SU-DHL-6 (cell line): ENCODE measurements at regions not wholly inside any gene's neighbourhood (a gene's known extent, or its start where the extent isn't known, plus 50 kb on each side); places are given as distances from the start of the nearest gene placed in this dataset.

Experiments
- H2AFZ ChIP-seq: fragments of 200-600 bp; sonication (generic); 2 replicates; pipeline ENCODE4 v1.6.1; 2014; ENCODE audit warnings: low read depth, mild to moderate bottlenecking, moderate library complexity, mixed read lengths, antibody characterized with exemption, low read length; ENCODE audit not compliant: severe bottlenecking
- H3F3A ChIP-seq: fragments of 200-600 bp; shearing (Covaris generic); 2 replicates; pipeline ENCODE4 v1.6.0; 2016; ENCODE audit warnings: antibody characterized with exemption, mild to moderate bottlenecking; ENCODE audit not compliant: insufficient read depth
- H3K27ac ChIP-seq: fragments of 200-600 bp; sonication (generic); 2 replicates; pipeline ENCODE4 v1.5.1; 2016; ENCODE audit warnings: low read depth, mild to moderate bottlenecking, low read length, moderate library complexity, mixed read lengths
- H3K27me3 ChIP-seq: fragments of 200-600 bp; sonication (generic), shearing (Covaris generic); 2 replicates; pipeline ENCODE4 v1.6.0; 2014; ENCODE audit warnings: mild to moderate bottlenecking, low read length
- H3K36me3 ChIP-seq: fragments of 200-600 bp; sonication (generic); 2 replicates; pipeline ENCODE4 v1.6.1; 2014; ENCODE audit warnings: mild to moderate bottlenecking, low read length, mixed read lengths
- H3K4me2 ChIP-seq: fragments of 300-600, 200-600 bp; shearing (Covaris generic), sonication (generic); 2 replicates; pipeline ENCODE4 v1.6.0; 2014; ENCODE audit warnings: low read length, low read depth, mild to moderate bottlenecking; ENCODE audit not compliant: poor library complexity, severe bottlenecking
- H3K4me3 ChIP-seq: fragments of 200-600 bp; sonication (generic); 2 replicates; pipeline ENCODE4 v1.5.1; 2014; ENCODE audit warnings: antibody characterized with exemption, low read length, mild to moderate bottlenecking, mixed read lengths; ENCODE audit not compliant: insufficient read depth, poor library complexity, severe bottlenecking
- H3K79me2 ChIP-seq: fragments of 200-600 bp; sonication (generic); 2 replicates; pipeline ENCODE4 v1.6.1; 2014; ENCODE audit warnings: mild to moderate bottlenecking, low read length, moderate library complexity; ENCODE audit not compliant: insufficient read depth
- H3K9ac ChIP-seq: fragments of 200-600 bp; sonication (generic); 2 replicates; pipeline ENCODE4 v1.7.0; 2014; ENCODE audit warnings: mild to moderate bottlenecking, low read length
- H3K9me2 ChIP-seq: fragments of 200-600 bp; sonication (generic); replicated peaks from 2 replicates; pipeline ENCODE4 v1.6.1; 2014; ENCODE audit warnings: low read length; ENCODE audit not compliant: insufficient read depth
- H3K9me3 ChIP-seq: fragments of 200-600 bp; sonication (generic); 2 replicates; pipeline ENCODE4 v1.6.1; 2014; ENCODE audit warnings: low read length, mixed read lengths; ENCODE audit not compliant: insufficient read depth
- H4K20me1 ChIP-seq: fragments of 200-600 bp; sonication (generic); 2 replicates; pipeline ENCODE4 v1.6.1; 2014; ENCODE audit warnings: low read depth, mild to moderate bottlenecking, antibody characterized with exemption, low read length, moderate library complexity, mixed read lengths
- CTCF ChIP-seq: fragments of 200-600 bp; sonication (generic); IDR thresholded peaks from one replicate; pipeline ENCODE4 v1.5.1; 2017; ENCODE audit warnings: antibody characterized with exemption, mild to moderate bottlenecking, low read length, moderate library complexity; ENCODE audit not compliant: insufficient read depth, poor library complexity, severe bottlenecking
- EZH2phosphoT487 ChIP-seq: fragments of 200-600 bp; sonication (generic), shearing (Covaris generic); conservative IDR thresholded peaks from 2 replicates; pipeline ENCODE4 v1.6.1; 2018; ENCODE audit warnings: mild to moderate bottlenecking, antibody characterized with exemption, low read length, moderate library complexity, mixed read lengths

GRCh38 chr12:92583910-92584309, 118.9 kb upstream of the PLEKHG7 start:
- TF ChIP-seq CTCF (no peak), EZH2phosphoT487 (no peak)
- no peaks in the 10 kb centered on the region for H3K9me3 ChIP-seq

GRCh38 chr12:92582893-92583292, 119.9 kb upstream of the PLEKHG7 start:
- Histone ChIP-seq H3K9ac (no peak overlapping the region), H3K4me2 (no peak overlapping the region), H4K20me1 (no peaks in the 10 kb centered on the region), H2AFZ (no peak overlapping the region), H3K36me3 (no peaks in the 10 kb centered on the region), H3K9me3 (no peaks in the 10 kb centered on the region), H3K79me2 (no peaks in the 10 kb centered on the region), H3K9me2 (no peaks in the 10 kb centered on the region), H3F3A (no peaks in the 10 kb centered on the region), H3K4me3 (no peak overlapping the region), H3K27me3 (no peaks in the 10 kb centered on the region), H3K27ac (no peak overlapping the region)
- TF ChIP-seq EZH2phosphoT487, result no peak
- TF ChIP-seq CTCF, result no peak

More at GRCh38 chr12:92583910-92584309, 118.9 kb upstream of the PLEKHG7 start:
- no peaks in the 10 kb centered on the region for H3K36me3 ChIP-seq
- no peaks in the 10 kb centered on the region for H3K27me3 ChIP-seq
- H3K27ac ChIP-seq, result no peak overlapping the region
- H2AFZ ChIP-seq, result no peak overlapping the region
- H3K4me3 ChIP-seq, result no peak overlapping the region
- no peaks in the 10 kb centered on the region for H4K20me1 ChIP-seq
- H3K4me2 ChIP-seq, result no peak overlapping the region
- no peaks in the 10 kb centered on the region for H3K79me2 ChIP-seq
- no peak overlapping the region for H3K9ac ChIP-seq
- H3F3A ChIP-seq, result no peaks in the 10 kb centered on the region
- no peaks in the 10 kb centered on the region for H3K9me2 ChIP-seq

GRCh38 chr12:92582475-92582874, 120.3 kb upstream of the PLEKHG7 start:
- Histone ChIP-seq H3K36me3 (no peaks in the 10 kb centered on the region), H2AFZ (no peak overlapping the region), H3K4me2 (no peak overlapping the region), H3K4me3 (no peak overlapping the region), H3K27me3 (no peaks in the 10 kb centered on the region), H3K9ac (no peak overlapping the region), H3K9me2 (no peaks in the 10 kb centered on the region), H3K79me2 (no peaks in the 10 kb centered on the region), H3K9me3 (no peaks in the 10 kb centered on the region), H4K20me1 (no peaks in the 10 kb centered on the region), H3F3A (no peaks in the 10 kb centered on the region), H3K27ac (no peak overlapping the region)
- TF ChIP-seq CTCF, result no peak
- TF ChIP-seq EZH2phosphoT487, result no peak

DNA sequence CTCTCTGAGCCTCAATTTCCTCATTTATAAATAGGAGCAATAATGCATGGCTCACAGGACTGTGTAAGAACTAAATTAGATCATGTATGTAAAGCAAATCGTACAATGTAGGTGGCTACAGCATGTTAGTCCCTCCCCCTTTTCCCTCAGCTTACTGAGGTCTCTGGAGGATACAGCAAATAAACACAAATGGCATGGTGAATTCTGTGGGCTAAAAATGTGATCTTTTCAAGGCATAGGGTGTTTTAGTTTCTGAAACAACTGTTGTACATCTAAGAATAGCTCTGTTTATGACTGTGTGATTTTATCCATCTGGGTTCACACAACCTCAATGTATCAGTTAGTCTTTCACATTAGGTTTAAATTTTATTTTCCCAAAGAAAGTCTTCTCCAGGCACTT, 121.2 kb upstream of the PLEKHG7 start:
- Histone ChIP-seq H3K4me3 (no peak overlapping the region), H2AFZ (no peak overlapping the region), H3K9me3 (no peaks in the 10 kb centered on the region), H3K9ac (no peak overlapping the region), H3K36me3 (no peaks in the 10 kb centered on the region), H3K27ac (no peak overlapping the region), H4K20me1 (no peaks in the 10 kb centered on the region), H3F3A (no peaks in the 10 kb centered on the region), H3K4me2 (no peak overlapping the region), H3K9me2 (no peaks in the 10 kb centered on the region), H3K79me2 (no peaks in the 10 kb centered on the region), H3K27me3 (no peaks in the 10 kb centered on the region)
- no peak for TF ChIP-seq EZH2phosphoT487
- no peak for TF ChIP-seq CTCF
